Breast epithelium (tissue), 4 donors: ENCODE measurements at regions not wholly inside any gene's neighbourhood (a gene's known extent, or its start where the extent isn't known, plus 50 kb on each side); places are given as distances from the start of the nearest gene placed in this dataset.

Experiments used
- DNase-seq, 2 donors: peaks; one replicate each; pipeline ENCODE4 v3.0.0-alpha.2; 2019; ENCODE audit warnings: low spot score in 2 of 2
- H3K27ac ChIP-seq, 2 donors: fragments of 200-600 bp; sonication (generic) in 1 of 2; one replicate each; pipeline ENCODE4 v1.5.1; 2016 to 2019; ENCODE audit warnings: mild to moderate bottlenecking in 1 of 2
- H3K27me3 ChIP-seq, 2 donors: fragments of 200-600 bp; sonication (generic) in 1 of 2; one replicate each; pipeline versions ENCODE4 v1.5.1 to v1.6.0; 2017 to 2019; ENCODE audit warnings: control low read depth in 1 of 2, mild to moderate bottlenecking in 1 of 2
- H3K36me3 ChIP-seq: fragments of 200-600 bp; one replicate; pipeline ENCODE4 v1.5.1; 2019
- H3K4me1 ChIP-seq, 2 donors: fragments of 200-600 bp; sonication (generic); one replicate each; pipeline ENCODE4 v1.5.1; 2016 to 2019; ENCODE audit warnings: control low read depth in 1 of 2
- H3K4me3 ChIP-seq, 3 donors: fragments of 200-600 bp; sonication (generic); 1 replicate in 2 of 3; 2 replicates in 1 of 3; pipeline ENCODE4 v1.5.1; 2016 to 2019; ENCODE audit warnings: mild to moderate bottlenecking in 3 of 3, moderate library complexity in 2 of 3
- H3K9me3 ChIP-seq, 2 donors: fragments of 200-600 bp; sonication (generic) in 1 of 2; one replicate each; pipeline ENCODE4 v1.5.1; 2016 to 2019; ENCODE audit warnings: control low read depth in 1 of 2
- POLR2A ChIP-seq: fragments of 450-650 bp; IDR thresholded peaks from one replicate; pipeline ENCODE4 v1.6.1; 2016; ENCODE audit warnings: antibody characterized with exemption, mild to moderate bottlenecking, moderate library complexity
- POLR2AphosphoS5 ChIP-seq, 3 donors: sonication (generic); formaldehyde crosslinking; IDR thresholded peaks; one replicate each; pipeline ENCODE4 v1.6.1; 2017; ENCODE audit warnings: antibody characterized with exemption in 3 of 3
- intact Hi-C: fragments of 100-400 bp; cut with DNase I; formaldehyde crosslinking; loops from one replicate; pipeline ENCODE4 v1.15.1; 2023; ENCODE audit warnings: low total_unique reads
- TF ChIP-seq, protein P1 (sequence below), 3 donors: fragments of 450-650 bp; IDR thresholded peaks; one replicate each; pipeline ENCODE4 v1.5.1; 2016 to 2017; ENCODE audit warnings: antibody characterized with exemption in 3 of 3, mild to moderate bottlenecking in 3 of 3, moderate library complexity in 3 of 3

DNA sequence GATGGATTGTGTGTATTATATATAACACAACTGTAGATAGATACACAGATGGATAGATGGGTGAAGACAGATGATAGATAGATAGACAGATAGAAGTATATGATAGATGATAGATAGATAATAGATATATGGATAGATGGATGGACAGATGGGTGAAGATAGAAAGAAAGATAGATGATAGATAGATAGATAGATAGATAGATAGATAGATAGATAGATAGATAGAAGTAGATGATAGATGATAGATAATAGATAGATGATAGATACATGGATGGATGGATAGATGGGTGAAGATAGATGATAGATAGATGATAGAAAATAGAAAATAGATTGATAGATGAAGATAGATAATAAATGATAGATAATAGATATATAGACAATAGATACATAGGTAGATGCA, 83.3 kb downstream of the FOXF2 start:
- no peaks in the 10 kb centered on the region for H3K9me3 ChIP-seq
- no peaks in the 10 kb centered on the region for H3K4me1 ChIP-seq
- no peak overlapping the region for H3K4me3 ChIP-seq
- TF ChIP-seq POLR2AphosphoS5 (IDR thresholded peaks at IDR 0.05) (no peak), POLR2A (no peak)
- TF ChIP-seq, protein P1, sequence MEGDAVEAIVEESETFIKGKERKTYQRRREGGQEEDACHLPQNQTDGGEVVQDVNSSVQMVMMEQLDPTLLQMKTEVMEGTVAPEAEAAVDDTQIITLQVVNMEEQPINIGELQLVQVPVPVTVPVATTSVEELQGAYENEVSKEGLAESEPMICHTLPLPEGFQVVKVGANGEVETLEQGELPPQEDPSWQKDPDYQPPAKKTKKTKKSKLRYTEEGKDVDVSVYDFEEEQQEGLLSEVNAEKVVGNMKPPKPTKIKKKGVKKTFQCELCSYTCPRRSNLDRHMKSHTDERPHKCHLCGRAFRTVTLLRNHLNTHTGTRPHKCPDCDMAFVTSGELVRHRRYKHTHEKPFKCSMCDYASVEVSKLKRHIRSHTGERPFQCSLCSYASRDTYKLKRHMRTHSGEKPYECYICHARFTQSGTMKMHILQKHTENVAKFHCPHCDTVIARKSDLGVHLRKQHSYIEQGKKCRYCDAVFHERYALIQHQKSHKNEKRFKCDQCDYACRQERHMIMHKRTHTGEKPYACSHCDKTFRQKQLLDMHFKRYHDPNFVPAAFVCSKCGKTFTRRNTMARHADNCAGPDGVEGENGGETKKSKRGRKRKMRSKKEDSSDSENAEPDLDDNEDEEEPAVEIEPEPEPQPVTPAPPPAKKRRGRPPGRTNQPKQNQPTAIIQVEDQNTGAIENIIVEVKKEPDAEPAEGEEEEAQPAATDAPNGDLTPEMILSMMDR (IDR thresholded peaks at IDR 0.05): no peak
- H3K36me3 ChIP-seq: no peaks in the 10 kb centered on the region
- H3K27me3 ChIP-seq: no peaks in the 10 kb centered on the region
- intact Hi-C loops: no loop called here
- no peak for DNase-seq
- H3K27ac ChIP-seq: no peak overlapping the region

- Histone ChIP-seq H3K9me3 (no peaks in the 10 kb centered on the region), H3K4me3 (no peak overlapping the region), H3K4me1 (no peaks in the 10 kb centered on the region), H3K27me3 (no peaks in the 10 kb centered on the region), H3K27ac (no peak overlapping the region), H3K36me3 (no peaks in the 10 kb centered on the region)
- TF ChIP-seq POLR2AphosphoS5 (IDR thresholded peaks at IDR 0.05): no peak
- TF ChIP-seq, protein P1 (IDR thresholded peaks at IDR 0.05): no peak
- TF ChIP-seq POLR2A: no peak
- intact Hi-C loops: no loop called here
- DNase-seq: no peak
Observed at GRCh38 chr6:1473166-1473565, 83.8 kb downstream of the FOXF2 start.

GRCh38 chr6:1473598-1473997, 84.2 kb downstream of the FOXF2 start:
- H3K4me3 ChIP-seq: no peak overlapping the region
- H3K27ac ChIP-seq: no peak overlapping the region
- H3K27me3 ChIP-seq: no peaks in the 10 kb centered on the region
- H3K9me3 ChIP-seq: no peaks in the 10 kb centered on the region
- no peaks in the 10 kb centered on the region for H3K4me1 ChIP-seq
- H3K36me3 ChIP-seq: no peaks in the 10 kb centered on the region
- intact Hi-C loops: no loop called here
- no peak for DNase-seq
- TF ChIP-seq, protein P1 (IDR thresholded peaks at IDR 0.05): no peak
- no peak for TF ChIP-seq POLR2AphosphoS5 (IDR thresholded peaks at IDR 0.05)
- no peak for TF ChIP-seq POLR2A

DNA sequence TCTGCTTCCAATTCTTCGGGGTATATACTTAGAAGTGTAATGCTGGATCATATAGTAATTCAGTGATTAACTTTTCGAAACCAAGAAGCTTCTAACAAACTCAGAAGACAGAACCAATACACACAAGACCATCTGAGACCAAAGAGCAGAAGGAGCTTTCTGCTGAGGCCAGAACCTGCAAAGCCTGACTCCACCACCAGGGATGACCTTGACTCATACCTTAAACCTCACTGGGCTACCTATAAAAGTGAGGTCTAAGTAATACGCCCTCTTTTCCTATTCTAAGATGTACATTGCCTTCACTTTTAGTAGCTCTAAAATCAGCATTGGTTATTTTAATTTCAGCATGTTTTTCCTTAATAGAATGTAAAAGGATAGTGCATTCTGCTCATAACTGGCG, 84.8 kb downstream of the FOXF2 start:
- no peak for DNase-seq
- H3K4me1 ChIP-seq: no peaks in the 10 kb centered on the region
- H3K9me3 ChIP-seq: no peaks in the 10 kb centered on the region
- no peak overlapping the region for H3K4me3 ChIP-seq
- H3K27me3 ChIP-seq: no peaks in the 10 kb centered on the region
- no peaks in the 10 kb centered on the region for H3K36me3 ChIP-seq
- TF ChIP-seq POLR2A (no peak), POLR2AphosphoS5 (IDR thresholded peaks at IDR 0.05) (no peak)
- TF ChIP-seq, protein P1 (IDR thresholded peaks at IDR 0.05): no peak
- no peak overlapping the region for H3K27ac ChIP-seq
- intact Hi-C loops: no loop called here

GRCh38 chr6:1475174-1475573, 85.8 kb downstream of the FOXF2 start:
- Histone ChIP-seq H3K27me3 (no peaks in the 10 kb centered on the region), H3K9me3 (no peaks in the 10 kb centered on the region), H3K27ac (no peak overlapping the region), H3K4me3 (no peak overlapping the region), H3K36me3 (no peaks in the 10 kb centered on the region), H3K4me1 (no peaks in the 10 kb centered on the region)
- intact Hi-C loops: no loop called here
- DNase-seq: no peak
- TF ChIP-seq POLR2AphosphoS5 (IDR thresholded peaks at IDR 0.05) (no peak), POLR2A (no peak)
- TF ChIP-seq, protein P1 (IDR thresholded peaks at IDR 0.05): no peak
